ENCODE measurements at regions not wholly inside any gene's neighbourhood (a gene's known extent, or its start where the extent isn't known, plus 50 kb on each side); places are given as distances from the start of the nearest gene placed in this dataset.
"Not testable (repeated sequence)": the region's sequence is repeated elsewhere in the genome, so short reads cannot be mapped to it uniquely, and the experiment has no call there.

DNA sequence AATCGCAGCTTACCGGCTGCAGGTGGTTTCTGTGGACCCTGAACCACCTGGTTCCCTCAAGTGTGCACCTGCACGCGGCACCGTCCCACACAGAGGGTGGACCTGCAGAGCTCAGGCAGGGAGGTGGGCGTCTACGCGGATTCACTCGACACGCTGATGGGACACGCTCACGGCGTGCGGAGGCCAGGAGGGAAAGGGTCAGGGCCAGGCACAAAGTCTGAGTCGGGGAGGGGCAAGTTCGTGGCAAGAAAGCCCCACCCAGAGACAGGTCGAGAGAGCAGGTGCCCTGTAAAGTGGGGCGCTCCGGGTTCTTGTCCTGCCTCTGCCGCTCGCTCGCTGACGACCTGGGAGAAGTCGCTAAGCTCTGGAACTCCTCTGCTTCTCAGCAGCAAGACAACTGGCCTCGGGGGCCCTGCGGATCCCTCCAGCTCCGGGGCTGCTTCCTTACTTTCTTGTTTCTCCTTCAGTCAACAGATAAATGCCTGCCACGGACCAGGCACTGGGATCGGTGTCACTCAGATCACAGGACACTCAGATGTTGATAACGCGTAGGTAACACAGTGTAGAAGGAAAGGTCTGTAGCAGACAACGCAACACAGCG is 72.4 kb upstream of the NUP50 start:
- no peaks in the 10 kb centered on the region for H3K79me2 ChIP-seq (ENCODE audit: insufficient read depth)
- DNase-seq, result no peak
- ChIA-PET CTCF (no interaction called here), POLR2A (interaction anchor here (0.6 kb wide), 1 partner anchor 111 kb away, joined by 6 read pairs; no protein-coding TSS in a partner anchor)
- no peak overlapping the region for H3K9ac ChIP-seq
- no peaks in the 10 kb centered on the region; a peak in 1 of 4 replicates for H3K4me1 ChIP-seq (ENCODE audit: control insufficient read depth in 1 of 2, insufficient read depth in 2 of 2, low read depth in 1 of 2, low read length in 1 of 2)
- H4K20me1 ChIP-seq (ENCODE audit: insufficient read depth), result no peaks in the 10 kb centered on the region
- no peaks in the 10 kb centered on the region for H3K9me3 ChIP-seq
- no peak overlapping the region for H3K4me3 ChIP-seq (ENCODE audit: low read depth in 2 of 2, low read length in 1 of 2)
- WGBS (ENCODE audit: low lambda C conversion rate), result 82% methylated on average over 24 of the region's 33 CpGs
- no peak overlapping the region for H3K4me2 ChIP-seq
- TF ChIP-seq, protein P1, sequence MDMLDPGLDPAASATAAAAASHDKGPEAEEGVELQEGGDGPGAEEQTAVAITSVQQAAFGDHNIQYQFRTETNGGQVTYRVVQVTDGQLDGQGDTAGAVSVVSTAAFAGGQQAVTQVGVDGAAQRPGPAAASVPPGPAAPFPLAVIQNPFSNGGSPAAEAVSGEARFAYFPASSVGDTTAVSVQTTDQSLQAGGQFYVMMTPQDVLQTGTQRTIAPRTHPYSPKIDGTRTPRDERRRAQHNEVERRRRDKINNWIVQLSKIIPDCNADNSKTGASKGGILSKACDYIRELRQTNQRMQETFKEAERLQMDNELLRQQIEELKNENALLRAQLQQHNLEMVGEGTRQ (IDR thresholded peaks at IDR 0.05; ENCODE audit: borderline replicate concordance, low read depth, low read length), result no peak
- TF ChIP-seq RAD21 (IDR thresholded peaks at IDR 0.05; ENCODE audit: low read length) (no peak), NRF1 (IDR thresholded peaks at IDR 0.05; ENCODE audit: low read depth, low read length) (no peak), GABPA (IDR thresholded peaks at IDR 0.05; ENCODE audit: low read depth) (no peak), RXRA (IDR thresholded peaks at IDR 0.05; ENCODE audit: borderline replicate concordance, low read depth) (no peak), EZH2phosphoT487 (IDR thresholded peaks at IDR 0.05; ENCODE audit: borderline replicate concordance, low read depth) (no peak), RFX5 (IDR thresholded peaks at IDR 0.05; ENCODE audit: low read length) (no peak), EP300 (IDR thresholded peaks at IDR 0.05; ENCODE audit: borderline replicate concordance in 1 of 2, low read depth in 1 of 2, low read length in 1 of 2) (no peak)
- TF ChIP-seq, protein P2, sequence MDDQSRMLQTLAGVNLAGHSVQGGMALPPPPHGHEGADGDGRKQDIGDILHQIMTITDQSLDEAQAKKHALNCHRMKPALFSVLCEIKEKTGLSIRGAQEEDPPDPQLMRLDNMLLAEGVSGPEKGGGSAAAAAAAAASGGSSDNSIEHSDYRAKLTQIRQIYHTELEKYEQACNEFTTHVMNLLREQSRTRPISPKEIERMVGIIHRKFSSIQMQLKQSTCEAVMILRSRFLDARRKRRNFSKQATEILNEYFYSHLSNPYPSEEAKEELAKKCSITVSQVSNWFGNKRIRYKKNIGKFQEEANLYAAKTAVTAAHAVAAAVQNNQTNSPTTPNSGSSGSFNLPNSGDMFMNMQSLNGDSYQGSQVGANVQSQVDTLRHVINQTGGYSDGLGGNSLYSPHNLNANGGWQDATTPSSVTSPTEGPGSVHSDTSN (IDR thresholded peaks at IDR 0.05), result no peak
- no peaks in the 10 kb centered on the region; the same call in 1 of the 2 replicates for H3K27me3 ChIP-seq (ENCODE audit: insufficient read depth)
- no peak overlapping the region for H3K27ac ChIP-seq (ENCODE audit: low read depth in 2 of 2, low read length in 1 of 2)
- H3K9me2 ChIP-seq, result no peaks in the 10 kb centered on the region
- H3K36me3 ChIP-seq (replicated peaks in 1 of 2; ENCODE audit: control insufficient read depth in 1 of 2, insufficient read depth in 2 of 2, low read length in 1 of 2), result no peaks in the 10 kb centered on the region
- no peaks in the 10 kb centered on the region for H3F3A ChIP-seq (replicated peaks; ENCODE audit: insufficient read depth)
- no peak overlapping the region for H2AFZ ChIP-seq (ENCODE audit: low read depth)

DNA sequence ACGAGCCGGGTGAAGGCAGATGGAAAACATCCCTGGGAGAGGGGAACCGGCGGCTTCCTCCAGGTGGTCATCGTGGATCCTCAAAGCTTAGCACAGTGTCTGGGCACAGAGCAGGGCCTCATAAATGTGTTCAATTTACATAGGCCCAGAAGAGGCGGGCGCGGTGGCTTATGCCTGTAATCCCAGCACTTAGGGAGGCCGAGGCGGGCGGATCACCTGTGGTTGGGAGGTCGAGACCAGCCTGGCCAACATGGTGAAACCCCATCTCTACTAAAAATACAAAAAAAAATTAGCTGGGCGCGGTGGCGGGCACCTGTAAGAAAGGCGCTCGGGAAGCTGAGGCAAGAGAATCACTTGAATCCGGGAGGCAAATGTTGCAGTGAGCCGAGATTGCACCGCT is 71.8 kb upstream of the NUP50 start:
- CTCF ChIA-PET, result not testable (repeated sequence)

DNA sequence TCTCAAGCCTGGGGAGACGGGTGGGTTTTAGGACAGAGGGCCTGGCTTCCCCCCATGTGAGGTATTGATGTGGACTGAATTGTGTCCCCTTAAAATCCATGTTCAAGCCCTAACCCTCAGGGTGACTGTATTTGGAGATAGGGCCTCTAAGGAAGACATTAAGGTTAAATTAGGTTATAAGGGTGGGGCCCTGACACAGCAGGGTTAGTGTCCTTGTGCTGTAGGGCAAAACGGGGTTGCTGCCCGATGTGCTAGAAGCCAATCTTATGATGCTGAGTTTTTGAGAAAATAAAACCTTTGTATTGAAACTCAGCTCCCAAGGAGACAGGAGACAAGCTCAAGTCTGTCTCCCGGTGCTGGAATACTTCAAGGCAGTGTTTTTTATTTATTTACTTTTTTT is 71.1 kb upstream of the NUP50 start:
- no peaks in the 10 kb centered on the region for H3K9me2 ChIP-seq
- H3K9me3 ChIP-seq, result no peaks in the 10 kb centered on the region
- no peaks in the 10 kb centered on the region for H3K79me2 ChIP-seq (ENCODE audit: insufficient read depth)
- H3K9ac ChIP-seq, result no peak overlapping the region
- no peaks in the 10 kb centered on the region; the same call in 1 of the 2 replicates for H3K27me3 ChIP-seq (ENCODE audit: insufficient read depth)
- 57% methylated on average over 4 of the region's 4 CpGs for WGBS (ENCODE audit: low lambda C conversion rate)
- H3K36me3 ChIP-seq (replicated peaks in 1 of 2; ENCODE audit: control insufficient read depth in 1 of 2, insufficient read depth in 2 of 2, low read length in 1 of 2), result no peaks in the 10 kb centered on the region
- no peak overlapping the region for H3K4me2 ChIP-seq
- H3F3A ChIP-seq (replicated peaks; ENCODE audit: insufficient read depth), result no peaks in the 10 kb centered on the region
- no peak overlapping the region for H3K27ac ChIP-seq (ENCODE audit: low read depth in 2 of 2, low read length in 1 of 2)
- H2AFZ ChIP-seq (ENCODE audit: low read depth), result no peak overlapping the region
- no peak for DNase-seq
- no peaks in the 10 kb centered on the region; a peak in 1 of 4 replicates for H3K4me1 ChIP-seq (ENCODE audit: control insufficient read depth in 1 of 2, insufficient read depth in 2 of 2, low read depth in 1 of 2, low read length in 1 of 2)
- no peaks in the 10 kb centered on the region for H4K20me1 ChIP-seq (ENCODE audit: insufficient read depth)
- no peak overlapping the region for H3K4me3 ChIP-seq (ENCODE audit: low read depth in 2 of 2, low read length in 1 of 2)
- POLR2A ChIA-PET, result no interaction called here
- CTCF ChIA-PET, result no interaction called here
- TF ChIP-seq TAF1 (IDR thresholded peaks at IDR 0.05; ENCODE audit: borderline replicate concordance, low read depth, low read length) (no peak), NFIC (IDR thresholded peaks at IDR 0.05; ENCODE audit: borderline replicate concordance) (no peak), TCF12 (IDR thresholded peaks at IDR 0.05) (no peak), NRF1 (IDR thresholded peaks at IDR 0.05; ENCODE audit: low read depth, low read length) (no peak), FOXJ3 (CRISPR knock-in tag; IDR thresholded peaks at IDR 0.05) (no peak), ELF1 (IDR thresholded peaks at IDR 0.05) (no peak)
- TF ChIP-seq, protein P3, sequence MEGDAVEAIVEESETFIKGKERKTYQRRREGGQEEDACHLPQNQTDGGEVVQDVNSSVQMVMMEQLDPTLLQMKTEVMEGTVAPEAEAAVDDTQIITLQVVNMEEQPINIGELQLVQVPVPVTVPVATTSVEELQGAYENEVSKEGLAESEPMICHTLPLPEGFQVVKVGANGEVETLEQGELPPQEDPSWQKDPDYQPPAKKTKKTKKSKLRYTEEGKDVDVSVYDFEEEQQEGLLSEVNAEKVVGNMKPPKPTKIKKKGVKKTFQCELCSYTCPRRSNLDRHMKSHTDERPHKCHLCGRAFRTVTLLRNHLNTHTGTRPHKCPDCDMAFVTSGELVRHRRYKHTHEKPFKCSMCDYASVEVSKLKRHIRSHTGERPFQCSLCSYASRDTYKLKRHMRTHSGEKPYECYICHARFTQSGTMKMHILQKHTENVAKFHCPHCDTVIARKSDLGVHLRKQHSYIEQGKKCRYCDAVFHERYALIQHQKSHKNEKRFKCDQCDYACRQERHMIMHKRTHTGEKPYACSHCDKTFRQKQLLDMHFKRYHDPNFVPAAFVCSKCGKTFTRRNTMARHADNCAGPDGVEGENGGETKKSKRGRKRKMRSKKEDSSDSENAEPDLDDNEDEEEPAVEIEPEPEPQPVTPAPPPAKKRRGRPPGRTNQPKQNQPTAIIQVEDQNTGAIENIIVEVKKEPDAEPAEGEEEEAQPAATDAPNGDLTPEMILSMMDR (IDR thresholded peaks at IDR 0.05), result no peak
- TF ChIP-seq, protein P4, sequence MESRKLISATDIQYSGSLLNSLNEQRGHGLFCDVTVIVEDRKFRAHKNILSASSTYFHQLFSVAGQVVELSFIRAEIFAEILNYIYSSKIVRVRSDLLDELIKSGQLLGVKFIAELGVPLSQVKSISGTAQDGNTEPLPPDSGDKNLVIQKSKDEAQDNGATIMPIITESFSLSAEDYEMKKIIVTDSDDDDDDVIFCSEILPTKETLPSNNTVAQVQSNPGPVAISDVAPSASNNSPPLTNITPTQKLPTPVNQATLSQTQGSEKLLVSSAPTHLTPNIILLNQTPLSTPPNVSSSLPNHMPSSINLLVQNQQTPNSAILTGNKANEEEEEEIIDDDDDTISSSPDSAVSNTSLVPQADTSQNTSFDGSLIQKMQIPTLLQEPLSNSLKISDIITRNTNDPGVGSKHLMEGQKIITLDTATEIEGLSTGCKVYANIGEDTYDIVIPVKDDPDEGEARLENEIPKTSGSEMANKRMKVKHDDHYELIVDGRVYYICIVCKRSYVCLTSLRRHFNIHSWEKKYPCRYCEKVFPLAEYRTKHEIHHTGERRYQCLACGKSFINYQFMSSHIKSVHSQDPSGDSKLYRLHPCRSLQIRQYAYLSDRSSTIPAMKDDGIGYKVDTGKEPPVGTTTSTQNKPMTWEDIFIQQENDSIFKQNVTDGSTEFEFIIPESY (IDR thresholded peaks at IDR 0.05; ENCODE audit: borderline replicate concordance, low read depth), result no peak

More for the DNA sequence above, 71.8 kb upstream of the NUP50 start:
- H3K79me2 ChIP-seq (ENCODE audit: insufficient read depth); H3K4me2 ChIP-seq; H3K27ac ChIP-seq (ENCODE audit: low read depth in 2 of 2, low read length in 1 of 2); H3K9me3 ChIP-seq; H3K4me3 ChIP-seq (ENCODE audit: low read depth in 2 of 2, low read length in 1 of 2); H4K20me1 ChIP-seq (ENCODE audit: insufficient read depth); H2AFZ ChIP-seq (ENCODE audit: low read depth); DNase-seq; POLR2A ChIA-PET; H3K9me2 ChIP-seq; H3K9ac ChIP-seq; H3K36me3 ChIP-seq (replicated peaks in 1 of 2; ENCODE audit: control insufficient read depth in 1 of 2, insufficient read depth in 2 of 2, low read length in 1 of 2); H3K27me3 ChIP-seq (ENCODE audit: insufficient read depth); H3K4me1 ChIP-seq (ENCODE audit: control insufficient read depth in 1 of 2, insufficient read depth in 2 of 2, low read depth in 1 of 2, low read length in 1 of 2); H3F3A ChIP-seq (replicated peaks; ENCODE audit: insufficient read depth): not testable (repeated sequence)
- WGBS (ENCODE audit: low lambda C conversion rate), result 86% methylated on average over 20 of the region's 20 CpGs

All from SK-N-SH (cell line).